GM12878 (cell line): ENCODE measurements at regions not wholly inside any gene's neighbourhood (a gene's known extent, or its start where the extent isn't known, plus 50 kb on each side); places are given as distances from the start of the nearest gene placed in this dataset.

Experiments
- HDGF ChIP-seq: fragments of 450-650 bp; IDR thresholded peaks from 2 replicates; pipeline ENCODE4 v1.6.1; 2016; ENCODE audit warnings: antibody characterized with exemption
- IRF5 ChIP-seq: fragments of 450-650 bp; IDR thresholded peaks from 2 replicates; pipeline ENCODE4 v1.6.1; 2017; ENCODE audit warnings: borderline replicate concordance
- MYB ChIP-seq: fragments of 150-350 bp; IDR thresholded peaks from 2 replicates; pipeline ENCODE4 v1.6.1; 2014; ENCODE audit warnings: mild to moderate bottlenecking, low read depth, low read length, borderline replicate concordance
- NR2C2 ChIP-seq: IDR thresholded peaks from 2 replicates; pipeline ENCODE4 v1.6.1; 2011; ENCODE audit warnings: borderline replicate concordance, low read depth; ENCODE audit not compliant: control insufficient read depth, insufficient read length
- PAX8 ChIP-seq: fragments of 450-650 bp; IDR thresholded peaks from 2 replicates; pipeline ENCODE4 v1.6.1; 2017; ENCODE audit warnings: mild to moderate bottlenecking, moderate library complexity
- SMAD1 ChIP-seq: fragments of 450-650 bp; IDR thresholded peaks from 2 replicates; pipeline ENCODE4 v1.6.1; 2018; ENCODE audit warnings: mild to moderate bottlenecking, low read depth; ENCODE audit not compliant: partially characterized antibody
- STAT1 ChIP-seq: fragments of 450-650 bp; conservative IDR thresholded peaks from 2 replicates; pipeline ENCODE4 v1.6.1; 2014; ENCODE audit warnings: antibody characterized with exemption, mild to moderate bottlenecking
- ZBTB33 ChIP-seq: fragments of 450-650 bp; IDR thresholded peaks from 2 replicates; pipeline ENCODE4 v1.6.1; 2017; ENCODE audit warnings: mild to moderate bottlenecking
- ZNF592 ChIP-seq: fragments of 450-650 bp; IDR thresholded peaks from 2 replicates; pipeline ENCODE4 v1.6.1; 2017; ENCODE audit warnings: mild to moderate bottlenecking, moderate library complexity
- TF ChIP-seq, protein P1 (sequence below): fragments of 450-650 bp; IDR thresholded peaks from 2 replicates; pipeline ENCODE4 v1.6.1; 2017; ENCODE audit warnings: low read depth, mild to moderate bottlenecking, moderate library complexity

DNA sequence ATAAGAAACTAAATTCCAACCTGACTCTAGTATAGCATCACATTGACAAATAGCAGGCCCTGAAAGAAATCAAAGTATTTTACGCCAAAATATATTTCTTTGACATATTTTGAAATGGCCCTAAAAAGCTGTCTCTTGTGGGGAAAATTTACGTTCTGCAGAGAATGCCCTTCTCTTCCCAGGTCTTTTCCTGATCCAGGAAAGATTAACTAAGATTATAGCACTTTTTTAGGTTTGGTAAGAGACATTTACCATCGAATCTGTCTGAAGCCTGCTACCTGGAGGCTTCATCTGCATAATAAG, 121.1 kb downstream of the ATXN3L start (continued):
- no peak for TF ChIP-seq SMAD1
- TF ChIP-seq ZNF592 = no peak
- TF ChIP-seq MYB = no peak
- no peak for TF ChIP-seq STAT1
- TF ChIP-seq IRF5 = no peak
- TF ChIP-seq NR2C2 = no peak
- no peak for TF ChIP-seq HDGF
- TF ChIP-seq PAX8 = no peak
- TF ChIP-seq, protein P1, sequence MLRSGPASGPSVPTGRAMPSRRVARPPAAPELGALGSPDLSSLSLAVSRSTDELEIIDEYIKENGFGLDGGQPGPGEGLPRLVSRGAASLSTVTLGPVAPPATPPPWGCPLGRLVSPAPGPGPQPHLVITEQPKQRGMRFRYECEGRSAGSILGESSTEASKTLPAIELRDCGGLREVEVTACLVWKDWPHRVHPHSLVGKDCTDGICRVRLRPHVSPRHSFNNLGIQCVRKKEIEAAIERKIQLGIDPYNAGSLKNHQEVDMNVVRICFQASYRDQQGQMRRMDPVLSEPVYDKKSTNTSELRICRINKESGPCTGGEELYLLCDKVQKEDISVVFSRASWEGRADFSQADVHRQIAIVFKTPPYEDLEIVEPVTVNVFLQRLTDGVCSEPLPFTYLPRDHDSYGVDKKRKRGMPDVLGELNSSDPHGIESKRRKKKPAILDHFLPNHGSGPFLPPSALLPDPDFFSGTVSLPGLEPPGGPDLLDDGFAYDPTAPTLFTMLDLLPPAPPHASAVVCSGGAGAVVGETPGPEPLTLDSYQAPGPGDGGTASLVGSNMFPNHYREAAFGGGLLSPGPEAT = no peak
- no peak for TF ChIP-seq ZBTB33
- TF ChIP-seq, all 136 proteins: peak for 0
